ENCODE measurements at regions not wholly inside any gene's neighbourhood (a gene's known extent, or its start where the extent isn't known, plus 50 kb on each side); places are given as distances from the start of the nearest gene placed in this dataset.
"Not testable (repeated sequence)": the region's sequence is repeated elsewhere in the genome, so short reads cannot be mapped to it uniquely, and the experiment has no call there.

- TF ChIP-seq CTCF (IDR thresholded peaks at IDR 0.05; ENCODE audit: low read length, missing control alignments): no peak
- H3K4me3 ChIP-seq (replicated peaks; ENCODE audit: low read depth, low read length): no peak overlapping the region
- DNase-seq (ENCODE audit: low read depth): peak; percentile 68
Measured at GRCh38 chr2:160583146-160583535, 89.5 kb upstream of the RBMS1 start.

GRCh38 chr2:160583813-160584537 lies 90.4 kb upstream of the RBMS1 start:
- H3K4me3 ChIP-seq (replicated peaks; ENCODE audit: low read depth, low read length): no peak overlapping the region
- no peak for DNase-seq (ENCODE audit: low read depth)
- no peak for TF ChIP-seq CTCF (IDR thresholded peaks at IDR 0.05; ENCODE audit: low read length, missing control alignments)

DNA sequence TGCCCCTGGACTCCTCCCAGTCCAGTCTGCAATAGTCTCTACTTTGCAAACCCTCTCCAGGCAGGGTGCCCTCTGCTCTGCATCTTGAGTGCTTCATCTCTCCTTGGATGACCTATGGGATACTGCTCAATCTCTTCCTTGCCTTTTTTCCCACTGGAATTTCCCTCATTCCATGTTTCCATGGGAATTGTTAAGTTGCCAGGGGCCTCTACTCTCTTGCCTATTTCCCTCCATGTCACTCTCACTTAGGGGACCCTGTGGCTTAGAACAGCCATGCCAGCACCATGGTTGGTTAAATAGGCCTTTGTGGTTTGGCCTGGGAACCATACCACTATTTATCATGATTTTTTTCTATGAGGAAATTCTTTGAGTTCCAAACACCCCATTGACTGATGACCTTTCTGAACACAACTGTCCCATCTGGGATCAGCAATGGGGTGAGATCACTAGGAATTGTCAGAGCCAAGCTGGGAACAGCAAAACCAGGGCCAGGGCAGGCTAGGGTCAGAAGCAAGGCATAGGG lies 91.4 kb upstream of the RBMS1 start:
- DNase-seq (ENCODE audit: low read depth): no peak
- no peak for TF ChIP-seq CTCF (IDR thresholded peaks at IDR 0.05; ENCODE audit: low read length, missing control alignments)
- no peak overlapping the region for H3K4me3 ChIP-seq (replicated peaks; ENCODE audit: low read depth, low read length)

- TF ChIP-seq CTCF (IDR thresholded peaks at IDR 0.05; ENCODE audit: low read length, missing control alignments): no peak
- no peak for DNase-seq (ENCODE audit: low read depth)
- H3K4me3 ChIP-seq (replicated peaks; ENCODE audit: low read depth, low read length): no peak overlapping the region
Measured at GRCh38 chr2:160590664-160591063, 97.1 kb upstream of the RBMS1 start.

- TF ChIP-seq CTCF (IDR thresholded peaks at IDR 0.05; ENCODE audit: low read length, missing control alignments): no peak
- no peak for DNase-seq (ENCODE audit: low read depth)
- H3K4me3 ChIP-seq (replicated peaks; ENCODE audit: low read depth, low read length): no peak overlapping the region
Measured at GRCh38 chr2:160592401-160592800, 98.8 kb upstream of the RBMS1 start.

DNA sequence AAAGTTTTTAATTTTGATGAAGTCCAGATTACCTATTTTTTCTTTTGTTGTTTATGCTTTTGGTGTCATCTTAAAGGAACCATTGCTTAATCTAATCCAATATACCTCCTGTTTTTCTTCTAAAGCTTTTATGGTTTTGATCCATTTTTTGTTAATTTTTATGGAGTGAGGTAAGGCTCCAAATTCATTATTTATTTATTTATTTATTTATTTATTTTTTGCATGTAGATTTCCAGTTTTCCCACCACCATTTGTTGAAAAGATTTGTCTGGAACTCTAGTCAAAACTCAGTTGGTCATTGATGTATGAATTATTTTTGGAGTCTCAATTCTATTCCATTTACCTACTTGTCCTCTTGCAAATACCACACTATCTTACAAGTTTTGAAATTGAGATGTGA lies 99.4 kb upstream of the RBMS1 start:
- DNase-seq (ENCODE audit: low read depth): no peak
- TF ChIP-seq CTCF (IDR thresholded peaks at IDR 0.05; ENCODE audit: low read length, missing control alignments): no peak
- no peak overlapping the region for H3K4me3 ChIP-seq (replicated peaks; ENCODE audit: low read depth, low read length)

DNA sequence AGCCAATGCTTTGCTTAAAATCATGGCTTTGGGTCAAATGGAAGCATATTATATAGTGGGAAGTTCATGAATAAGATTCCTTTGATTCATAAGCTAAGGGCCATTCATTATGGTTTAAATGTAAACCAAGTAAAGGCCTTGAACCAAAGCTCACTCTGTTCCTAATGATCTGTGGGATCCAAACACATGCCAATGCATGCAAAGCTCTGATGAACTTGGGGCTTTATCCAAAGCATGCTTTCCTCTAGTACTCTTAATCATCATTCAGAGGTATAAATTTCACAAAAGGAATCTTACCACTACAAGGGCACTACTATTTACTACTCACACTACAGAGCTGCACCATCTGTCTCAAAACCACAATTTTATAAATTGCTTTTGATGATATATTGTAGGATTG lies 102.8 kb upstream of the RBMS1 start:
- TF ChIP-seq CTCF (IDR thresholded peaks at IDR 0.05; ENCODE audit: low read length, missing control alignments): no peak
- no peak for DNase-seq (ENCODE audit: low read depth)
- no peak overlapping the region for H3K4me3 ChIP-seq (replicated peaks; ENCODE audit: low read depth, low read length)

- DNase-seq (ENCODE audit: low read depth); H3K4me3 ChIP-seq (replicated peaks; ENCODE audit: low read depth, low read length): not testable (repeated sequence)
Measured at GRCh38 chr2:160600437-160600836, 106.8 kb upstream of the RBMS1 start.

Measured in fibroblast of pulmonary artery (primary cell).